Osteoblast (primary cell): ENCODE measurements at regions not wholly inside any gene's neighbourhood (a gene's known extent, or its start where the extent isn't known, plus 50 kb on each side); places are given as distances from the start of the nearest gene placed in this dataset.

Experiments used
- DNase-seq: peaks from one replicate; pipeline ENCODE4 v3.0.0; 2011; ENCODE audit warnings: low spot score, mixed read lengths; ENCODE audit not compliant: insufficient read length; ENCODE audit errors: missing footprints
- H2AFZ ChIP-seq: 2 replicates; pipeline ENCODE4 v1.6.0; 2011; ENCODE audit warnings: mild to moderate bottlenecking, low read length
- H3K27ac ChIP-seq: 2 replicates; pipeline ENCODE4 v1.5.1; 2011; ENCODE audit warnings: mild to moderate bottlenecking, low read depth, low read length, moderate library complexity
- H3K27me3 ChIP-seq: 2 replicates; pipeline ENCODE4 v1.6.0; 2012; ENCODE audit warnings: mild to moderate bottlenecking, control low read depth, inconsistent platforms, low read length, moderate library complexity; ENCODE audit not compliant: insufficient read depth
- H3K36me3 ChIP-seq: 2 replicates; pipeline ENCODE4 v1.5.1; 2011; ENCODE audit warnings: mild to moderate bottlenecking, low read length, control low read depth, moderate library complexity; ENCODE audit not compliant: insufficient read depth
- H3K4me1 ChIP-seq: 2 replicates; pipeline ENCODE4 v1.5.1; 2011; ENCODE audit warnings: mild to moderate bottlenecking, low read length, control low read depth, moderate library complexity; ENCODE audit not compliant: insufficient read depth
- H3K4me2 ChIP-seq: 2 replicates; pipeline ENCODE4 v1.6.0; 2011; ENCODE audit warnings: mild to moderate bottlenecking, low read length; ENCODE audit not compliant: insufficient read depth
- H3K4me3 ChIP-seq: fragments of 200-600 bp; sonication (generic); 3 replicates; pipeline ENCODE4 v1.5.1; 2012; ENCODE audit warnings: mild to moderate bottlenecking, low read length, inconsistent platforms; ENCODE audit not compliant: insufficient read depth
- H3K79me2 ChIP-seq: 2 replicates; pipeline ENCODE4 v1.6.0; 2012; ENCODE audit warnings: mild to moderate bottlenecking, low read length, control low read depth, inconsistent platforms; ENCODE audit not compliant: insufficient read depth
- H3K9me3 ChIP-seq: 2 replicates; pipeline ENCODE4 v1.5.1; 2011; ENCODE audit warnings: low read depth, low read length, control low read depth
- H4K20me1 ChIP-seq: 2 replicates; pipeline ENCODE4 v1.6.0; 2012; ENCODE audit warnings: mild to moderate bottlenecking, low read length, control low read depth; ENCODE audit not compliant: insufficient read depth
- TF ChIP-seq, protein P1 (sequence below): IDR thresholded peaks from 2 replicates; pipeline ENCODE4 v1.5.1; 2011; ENCODE audit warnings: mild to moderate bottlenecking, low read depth, low read length, moderate library complexity; ENCODE audit errors: extremely low read depth

DNA sequence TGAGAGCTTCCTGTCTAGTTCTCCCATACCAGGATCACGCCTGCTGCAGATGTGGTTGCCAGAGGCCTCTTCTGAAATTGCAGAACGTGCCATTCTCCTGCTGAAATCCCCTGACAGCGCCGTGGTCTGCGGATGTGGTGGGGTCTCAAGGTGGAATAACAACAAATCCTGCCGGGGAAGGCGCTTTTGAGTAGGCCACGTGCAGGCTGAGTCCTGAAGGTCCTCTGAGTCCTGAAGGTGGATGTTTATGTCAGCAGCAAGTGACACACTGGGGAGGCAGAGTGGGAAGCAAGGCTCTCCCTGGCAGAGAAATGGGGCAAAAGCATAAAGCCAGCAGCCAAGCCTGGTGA is 241.4 kb downstream of the MYCN start:
- Histone ChIP-seq H3K4me2 (no peak overlapping the region), H4K20me1 (no peaks in the 10 kb centered on the region), H3K27ac (no peak overlapping the region), H3K9me3 (peaks cover 3% of the 10 kb centered on the region), H3K4me3 (no peak overlapping the region), H3K36me3 (no peaks in the 10 kb centered on the region), H3K79me2 (no peaks in the 10 kb centered on the region), H2AFZ (no peak overlapping the region), H3K4me1 (no peaks in the 10 kb centered on the region), H3K27me3 (no peaks in the 10 kb centered on the region)
- DNase-seq = no peak
- TF ChIP-seq, protein P1, sequence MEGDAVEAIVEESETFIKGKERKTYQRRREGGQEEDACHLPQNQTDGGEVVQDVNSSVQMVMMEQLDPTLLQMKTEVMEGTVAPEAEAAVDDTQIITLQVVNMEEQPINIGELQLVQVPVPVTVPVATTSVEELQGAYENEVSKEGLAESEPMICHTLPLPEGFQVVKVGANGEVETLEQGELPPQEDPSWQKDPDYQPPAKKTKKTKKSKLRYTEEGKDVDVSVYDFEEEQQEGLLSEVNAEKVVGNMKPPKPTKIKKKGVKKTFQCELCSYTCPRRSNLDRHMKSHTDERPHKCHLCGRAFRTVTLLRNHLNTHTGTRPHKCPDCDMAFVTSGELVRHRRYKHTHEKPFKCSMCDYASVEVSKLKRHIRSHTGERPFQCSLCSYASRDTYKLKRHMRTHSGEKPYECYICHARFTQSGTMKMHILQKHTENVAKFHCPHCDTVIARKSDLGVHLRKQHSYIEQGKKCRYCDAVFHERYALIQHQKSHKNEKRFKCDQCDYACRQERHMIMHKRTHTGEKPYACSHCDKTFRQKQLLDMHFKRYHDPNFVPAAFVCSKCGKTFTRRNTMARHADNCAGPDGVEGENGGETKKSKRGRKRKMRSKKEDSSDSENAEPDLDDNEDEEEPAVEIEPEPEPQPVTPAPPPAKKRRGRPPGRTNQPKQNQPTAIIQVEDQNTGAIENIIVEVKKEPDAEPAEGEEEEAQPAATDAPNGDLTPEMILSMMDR = no peak

DNA sequence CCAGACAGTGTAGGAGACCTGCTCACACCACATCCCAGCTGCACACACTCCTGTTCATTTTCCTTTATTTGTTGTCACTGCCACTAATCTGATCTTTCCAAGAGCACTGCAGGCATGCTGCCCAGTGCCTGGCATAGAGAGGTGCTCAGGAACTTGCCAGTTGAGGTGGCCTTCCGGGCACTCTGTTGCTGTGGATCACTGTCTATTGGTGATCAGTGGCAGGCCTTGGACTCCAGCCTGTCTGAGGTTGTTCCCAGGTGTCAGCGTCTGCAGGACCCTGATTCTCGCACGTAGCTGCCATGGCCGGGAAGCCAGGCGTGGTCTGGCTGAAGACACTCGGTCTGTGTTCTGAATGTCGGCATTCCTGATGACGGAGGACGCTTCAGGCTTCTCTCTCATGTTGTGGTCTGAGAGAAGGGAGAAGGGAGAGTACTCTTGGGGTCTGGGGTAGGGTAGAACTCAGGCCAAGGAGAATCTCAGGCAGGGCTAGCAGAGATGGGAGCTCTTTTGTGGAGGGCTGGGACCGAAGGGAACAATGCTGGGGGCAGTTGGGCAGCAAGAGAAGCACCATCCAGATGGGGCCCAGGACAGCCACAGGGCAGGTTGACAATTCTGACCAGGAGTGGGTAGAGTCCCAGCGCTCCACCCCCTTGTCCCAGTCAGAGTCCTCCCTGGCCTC is 240.9 kb downstream of the MYCN start:
- H3K9me3 ChIP-seq = peaks cover 3% of the 10 kb centered on the region
- TF ChIP-seq, protein P1 = no peak
- H3K79me2 ChIP-seq = no peaks in the 10 kb centered on the region
- no peaks in the 10 kb centered on the region for H3K36me3 ChIP-seq
- H4K20me1 ChIP-seq = no peaks in the 10 kb centered on the region
- no peak overlapping the region for H3K27ac ChIP-seq
- H3K4me2 ChIP-seq = no peak overlapping the region
- H3K27me3 ChIP-seq = no peaks in the 10 kb centered on the region
- DNase-seq = no peak
- no peak overlapping the region for H3K4me3 ChIP-seq
- H2AFZ ChIP-seq = no peak overlapping the region
- no peaks in the 10 kb centered on the region for H3K4me1 ChIP-seq

DNA sequence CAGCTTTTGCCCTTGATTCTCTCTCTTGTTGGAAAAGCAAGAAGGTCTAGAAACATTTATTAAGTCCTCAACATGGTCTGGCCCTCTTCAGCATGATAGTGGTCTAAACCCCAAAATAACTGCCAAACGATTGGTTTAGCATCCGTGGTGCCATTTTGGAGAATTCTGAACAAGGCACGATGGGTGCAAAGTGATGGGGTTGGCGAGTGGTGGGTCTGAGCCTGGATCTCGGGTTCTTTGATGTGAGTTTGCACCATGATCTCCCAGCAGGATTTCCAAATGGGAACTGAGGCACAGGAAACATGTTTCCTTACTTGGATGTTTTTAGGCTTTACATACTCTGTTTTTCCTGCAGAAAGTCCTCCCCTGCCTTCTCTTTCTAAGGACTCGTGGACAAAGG is 240.3 kb downstream of the MYCN start:
- H3K9me3 ChIP-seq = peaks cover 3% of the 10 kb centered on the region
- H2AFZ ChIP-seq = no peak overlapping the region
- H3K4me3 ChIP-seq = no peak overlapping the region
- TF ChIP-seq, protein P1 = no peak
- no peaks in the 10 kb centered on the region for H3K4me1 ChIP-seq
- H3K36me3 ChIP-seq = no peaks in the 10 kb centered on the region
- H3K27ac ChIP-seq = no peak overlapping the region
- no peak overlapping the region for H3K4me2 ChIP-seq
- no peaks in the 10 kb centered on the region for H3K79me2 ChIP-seq
- DNase-seq = no peak
- H3K27me3 ChIP-seq = no peaks in the 10 kb centered on the region
- H4K20me1 ChIP-seq = no peaks in the 10 kb centered on the region

DNA sequence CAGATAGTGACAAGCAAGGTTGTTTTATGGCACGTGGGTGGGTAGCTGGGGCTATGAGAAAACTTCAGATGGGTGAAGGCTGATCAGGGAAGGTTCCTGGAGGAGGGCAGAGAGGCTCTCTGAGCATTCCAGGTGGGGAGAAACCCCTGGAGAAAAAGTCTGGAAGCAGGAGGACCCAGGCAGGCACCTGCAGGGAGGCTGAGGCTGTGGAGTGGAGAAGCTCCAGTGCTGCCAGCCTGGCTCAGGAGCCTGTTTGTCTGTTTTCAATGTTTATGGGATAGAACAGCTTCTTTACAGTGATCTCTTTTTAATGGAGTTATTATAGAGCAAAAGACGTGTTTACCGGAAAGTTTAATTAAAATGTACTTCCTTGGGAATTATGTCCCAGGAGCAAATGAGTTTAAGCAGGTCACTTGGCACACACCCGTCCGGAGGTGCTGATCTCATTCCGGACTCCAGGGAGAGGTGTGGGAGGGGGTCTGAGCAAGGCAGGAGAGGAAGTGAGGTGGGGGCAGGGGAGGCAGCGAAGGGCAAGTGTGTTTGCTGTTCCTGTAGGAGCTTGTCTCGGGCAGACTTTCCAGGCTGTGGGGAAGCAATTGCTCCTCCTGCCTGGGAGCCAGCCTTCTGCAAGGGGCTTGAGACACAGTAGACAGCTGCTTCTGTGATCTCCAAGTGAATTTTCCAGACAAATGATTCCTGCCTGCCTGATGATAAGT is 239.5 kb downstream of the MYCN start:
- no peaks in the 10 kb centered on the region for H4K20me1 ChIP-seq
- no peak overlapping the region for H3K4me2 ChIP-seq
- H3K27me3 ChIP-seq = no peaks in the 10 kb centered on the region
- no peaks in the 10 kb centered on the region for H3K79me2 ChIP-seq
- H3K9me3 ChIP-seq = peaks cover 3% of the 10 kb centered on the region
- no peak overlapping the region for H3K4me3 ChIP-seq
- no peaks in the 10 kb centered on the region for H3K36me3 ChIP-seq
- H2AFZ ChIP-seq = no peak overlapping the region
- DNase-seq = no peak
- H3K27ac ChIP-seq = no peak overlapping the region
- H3K4me1 ChIP-seq = no peaks in the 10 kb centered on the region
- TF ChIP-seq, protein P1 = no peak
